Activated naive CD4-positive, alpha-beta T cell treated with anti-CD3 and anti-CD28 coated beads, Interleukin-2, amount 50 U/mL, for 24 hours (primary cell): ENCODE measurements at regions not wholly inside any gene's neighbourhood (a gene's known extent, or its start where the extent isn't known, plus 50 kb on each side); places are given as distances from the start of the nearest gene placed in this dataset.

ENCODE experiments used
- H3K27ac Mint-ChIP-seq: one replicate; pipeline ENCODE4 v1.8.0; 2021; ENCODE audit warnings: mild to moderate bottlenecking, mixed read lengths
- H3K27me3 Mint-ChIP-seq: one replicate; pipeline ENCODE4 v1.8.0; 2021; ENCODE audit warnings: mixed read lengths
- H3K36me3 Mint-ChIP-seq: one replicate; pipeline ENCODE4 v1.8.0; 2021; ENCODE audit warnings: mixed read lengths
- H3K4me1 Mint-ChIP-seq: one replicate; pipeline ENCODE4 v1.8.0; 2021; ENCODE audit warnings: mixed read lengths
- H3K4me3 Mint-ChIP-seq: one replicate; pipeline ENCODE4 v1.8.0; 2021; ENCODE audit warnings: mild to moderate bottlenecking, mixed read lengths
- H3K9me3 Mint-ChIP-seq: one replicate; pipeline ENCODE4 v1.8.0; 2021; ENCODE audit warnings: mixed read lengths

DNA sequence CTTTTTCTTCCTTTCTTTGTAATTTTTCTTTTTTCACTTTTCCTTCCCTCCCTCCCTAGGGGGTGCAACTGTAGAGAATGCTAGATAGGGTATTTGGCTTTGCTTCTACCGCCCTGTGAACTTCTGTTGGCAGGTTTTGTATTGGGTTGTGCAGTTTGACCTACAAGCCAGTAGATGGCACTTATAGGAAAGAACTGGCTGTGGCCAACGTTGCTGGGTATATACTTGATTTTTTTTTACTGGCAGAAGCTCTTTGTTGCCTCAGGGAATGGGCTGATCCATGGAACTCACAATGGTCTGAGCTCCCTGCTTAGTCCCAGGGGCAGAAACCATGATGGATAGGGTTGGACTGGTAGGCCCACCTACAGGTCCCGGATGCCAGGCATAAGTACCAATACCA, 1019.5 kb upstream of the LRRTM1 start:
- H3K27me3 Mint-ChIP-seq: no peaks in the 10 kb centered on the region
- H3K4me3 Mint-ChIP-seq: no peak overlapping the region
- H3K36me3 Mint-ChIP-seq: no peaks in the 10 kb centered on the region
- no peak overlapping the region for H3K27ac Mint-ChIP-seq
- peaks cover 15% of the 10 kb centered on the region for H3K9me3 Mint-ChIP-seq
- no peaks in the 10 kb centered on the region for H3K4me1 Mint-ChIP-seq

DNA sequence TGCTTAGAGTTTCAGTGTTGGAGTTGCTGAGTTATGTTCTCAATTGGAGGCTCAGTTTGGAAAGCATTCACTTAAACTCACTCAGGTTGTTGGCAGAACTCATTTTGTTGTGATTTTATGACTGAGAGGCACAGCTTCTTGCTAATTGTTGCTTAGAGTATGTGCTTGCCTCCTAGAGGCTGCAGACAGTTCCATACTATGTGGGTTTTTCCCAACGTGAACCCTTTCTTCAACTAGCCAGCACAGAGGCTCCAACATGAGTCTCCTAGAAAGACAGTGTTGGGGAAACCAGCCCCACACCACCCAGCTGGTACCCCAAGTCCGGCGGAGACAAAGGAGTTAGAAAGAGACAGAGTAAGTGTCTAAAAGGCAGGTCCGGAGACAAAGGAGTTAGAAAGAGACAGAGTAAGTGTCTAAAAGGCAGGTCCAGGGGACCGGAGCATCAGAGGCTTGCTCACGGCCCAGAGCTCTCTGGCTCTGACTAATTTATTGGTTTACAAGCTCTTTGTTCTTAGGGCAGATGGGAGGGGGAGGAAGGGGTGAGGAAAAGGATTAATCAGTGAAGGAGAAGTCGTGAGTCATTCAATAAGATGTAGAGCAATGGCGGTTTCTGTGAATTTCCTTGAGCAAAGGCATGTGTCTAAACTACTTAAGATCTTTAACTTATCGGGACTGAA, 999.7 kb upstream of the LRRTM1 start:
- no peaks in the 10 kb centered on the region for H3K27me3 Mint-ChIP-seq
- H3K27ac Mint-ChIP-seq: no peak overlapping the region
- H3K9me3 Mint-ChIP-seq: peaks cover 9% of the 10 kb centered on the region
- H3K4me1 Mint-ChIP-seq: no peaks in the 10 kb centered on the region
- no peak overlapping the region for H3K4me3 Mint-ChIP-seq
- H3K36me3 Mint-ChIP-seq: no peaks in the 10 kb centered on the region

DNA sequence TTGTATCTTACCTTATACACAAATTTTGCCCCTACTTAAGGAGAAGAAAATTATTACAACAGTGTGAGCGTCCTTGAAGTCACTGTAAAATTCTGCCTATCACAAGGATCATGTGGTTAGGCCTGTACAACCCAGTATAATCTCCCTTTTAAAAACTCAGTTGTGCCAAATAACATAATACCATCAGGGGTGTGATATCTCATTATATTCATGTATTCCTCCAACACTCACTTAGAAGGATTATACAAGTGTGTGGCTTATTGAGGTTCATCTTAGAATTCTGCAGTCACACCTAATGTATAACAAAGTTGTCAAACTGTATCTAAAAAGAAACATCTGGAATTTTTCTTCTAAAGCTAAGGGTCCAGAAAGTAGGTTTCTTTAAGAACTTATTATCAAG, 998.8 kb upstream of the LRRTM1 start:
- Mint-ChIP-seq H3K27me3 (no peaks in the 10 kb centered on the region), H3K27ac (no peak overlapping the region), H3K4me3 (no peak overlapping the region), H3K36me3 (no peaks in the 10 kb centered on the region), H3K4me1 (no peaks in the 10 kb centered on the region), H3K9me3 (peaks cover 9% of the 10 kb centered on the region)

DNA sequence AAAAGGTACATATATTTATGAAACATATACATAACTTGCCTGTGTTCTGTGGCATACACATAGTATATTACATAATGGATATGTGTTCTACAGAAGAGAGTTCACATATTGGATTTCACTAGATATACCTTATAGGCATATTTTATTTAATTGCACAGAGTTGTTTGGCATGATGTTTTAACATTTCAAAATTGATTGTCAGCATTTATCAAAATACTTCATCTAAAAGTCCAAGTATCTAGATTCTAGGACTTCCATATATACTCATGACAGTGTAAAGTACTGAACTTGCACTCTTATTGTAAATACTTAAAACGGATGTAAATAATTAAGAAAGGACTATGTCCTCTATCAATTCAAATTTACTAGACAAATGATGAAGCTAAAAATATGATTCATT, 995.3 kb upstream of the LRRTM1 start:
- H3K27me3 Mint-ChIP-seq: no peaks in the 10 kb centered on the region
- no peak overlapping the region for H3K27ac Mint-ChIP-seq
- H3K4me1 Mint-ChIP-seq: no peaks in the 10 kb centered on the region
- H3K36me3 Mint-ChIP-seq: no peaks in the 10 kb centered on the region
- H3K4me3 Mint-ChIP-seq: no peak overlapping the region
- peaks cover 10% of the 10 kb centered on the region for H3K9me3 Mint-ChIP-seq

DNA sequence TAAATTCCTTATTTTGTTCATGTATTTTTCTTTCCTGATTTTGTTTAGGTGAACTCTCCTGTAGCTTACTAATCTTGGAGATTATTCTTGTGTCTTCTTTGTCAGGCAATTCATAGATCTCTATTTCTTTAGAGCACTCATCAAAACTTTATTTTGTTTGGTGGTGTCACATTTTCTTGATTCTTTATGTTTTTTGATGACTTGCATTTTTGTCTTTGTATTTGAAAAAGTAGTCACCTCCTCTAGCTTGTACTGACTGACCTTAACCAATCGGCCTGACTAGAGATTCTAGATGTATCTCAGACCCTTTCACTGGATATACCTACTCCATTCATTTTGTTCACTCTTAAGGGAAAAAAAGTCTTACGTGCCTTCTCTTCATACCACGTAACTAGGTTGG, 986.3 kb upstream of the LRRTM1 start:
- H3K36me3 Mint-ChIP-seq: no peaks in the 10 kb centered on the region
- no peaks in the 10 kb centered on the region for H3K4me1 Mint-ChIP-seq
- H3K4me3 Mint-ChIP-seq: no peak overlapping the region
- H3K27me3 Mint-ChIP-seq: no peaks in the 10 kb centered on the region
- H3K9me3 Mint-ChIP-seq: peaks cover 23% of the 10 kb centered on the region
- no peak overlapping the region for H3K27ac Mint-ChIP-seq

DNA sequence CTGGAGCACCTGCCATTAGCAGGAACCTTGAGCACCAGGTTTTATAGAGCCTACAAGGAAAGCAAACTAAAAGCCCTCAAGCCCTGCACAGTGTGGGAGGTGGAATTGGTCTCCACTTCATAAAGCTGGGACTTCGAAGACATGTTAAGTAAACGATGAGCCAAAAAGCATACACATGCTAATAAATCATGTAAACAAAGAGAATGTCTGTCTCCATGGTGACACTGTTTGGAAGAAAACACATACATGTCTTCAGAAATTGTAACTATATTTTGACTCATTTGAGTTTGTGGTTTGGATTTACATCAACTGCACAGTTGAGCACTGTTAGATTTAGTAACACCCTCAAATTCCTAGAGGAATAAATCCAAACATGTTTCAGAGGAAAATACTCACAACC, 978.5 kb upstream of the LRRTM1 start:
- H3K36me3 Mint-ChIP-seq: no peaks in the 10 kb centered on the region
- no peaks in the 10 kb centered on the region for H3K4me1 Mint-ChIP-seq
- no peak overlapping the region for H3K4me3 Mint-ChIP-seq
- H3K9me3 Mint-ChIP-seq: peaks cover 5% of the 10 kb centered on the region
- H3K27me3 Mint-ChIP-seq: no peaks in the 10 kb centered on the region
- H3K27ac Mint-ChIP-seq: no peak overlapping the region

DNA sequence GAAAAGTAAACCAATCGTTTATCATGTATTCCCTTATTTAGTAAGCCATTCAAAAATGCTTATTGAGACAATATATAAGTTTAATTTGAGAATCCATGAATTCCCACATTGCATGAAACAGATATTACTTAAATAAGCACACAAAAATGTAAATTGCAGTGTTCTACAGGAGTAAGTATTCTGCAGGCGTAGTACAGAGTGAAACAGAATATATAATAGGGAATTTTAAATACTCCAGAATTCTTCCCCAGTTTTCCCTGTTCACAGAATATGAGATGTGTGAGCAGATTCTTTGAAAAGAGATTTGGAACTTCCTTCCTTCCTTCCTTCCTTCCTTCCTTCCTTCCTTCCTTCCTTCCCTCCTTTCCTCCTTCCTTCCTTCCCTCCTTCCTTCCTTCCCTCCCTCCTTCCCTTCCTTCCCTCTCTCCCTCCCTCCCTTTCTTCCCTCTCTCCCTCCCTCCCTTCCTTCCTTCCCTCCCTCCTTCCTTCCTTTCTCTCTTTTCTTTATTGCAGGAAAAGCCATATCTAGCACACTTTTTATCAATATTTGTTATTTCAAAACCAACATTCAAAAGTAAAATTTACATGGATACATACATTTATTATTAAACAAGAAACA, 977.7 kb upstream of the LRRTM1 start:
- no peaks in the 10 kb centered on the region for H3K4me1 Mint-ChIP-seq
- H3K27me3 Mint-ChIP-seq: no peaks in the 10 kb centered on the region
- no peaks in the 10 kb centered on the region for H3K36me3 Mint-ChIP-seq
- H3K9me3 Mint-ChIP-seq: peaks cover 5% of the 10 kb centered on the region
- no peak overlapping the region for H3K4me3 Mint-ChIP-seq
- no peak overlapping the region for H3K27ac Mint-ChIP-seq

DNA sequence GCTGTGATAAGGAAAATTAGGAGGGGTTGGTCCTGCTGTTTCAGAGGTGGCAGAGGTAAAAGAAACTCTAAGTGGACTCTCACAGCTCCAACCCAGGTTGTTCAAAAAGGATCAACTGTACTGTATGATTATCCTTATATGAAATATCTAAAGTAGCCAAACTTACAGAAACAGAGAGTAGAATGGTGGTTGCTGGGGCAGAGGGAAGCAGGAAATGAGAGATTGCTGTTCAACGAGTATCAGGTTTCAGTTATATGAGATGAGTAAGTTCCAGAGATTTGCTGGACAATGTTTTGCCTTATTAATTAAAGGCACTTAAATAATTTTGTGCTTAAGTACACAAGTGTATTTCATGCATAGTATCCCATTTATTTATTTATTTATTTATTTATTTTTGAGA, 972.0 kb upstream of the LRRTM1 start:
- no peaks in the 10 kb centered on the region for H3K36me3 Mint-ChIP-seq
- H3K27ac Mint-ChIP-seq: no peak overlapping the region
- peaks cover 12% of the 10 kb centered on the region for H3K9me3 Mint-ChIP-seq
- H3K4me1 Mint-ChIP-seq: no peaks in the 10 kb centered on the region
- H3K4me3 Mint-ChIP-seq: no peak overlapping the region
- H3K27me3 Mint-ChIP-seq: no peaks in the 10 kb centered on the region

DNA sequence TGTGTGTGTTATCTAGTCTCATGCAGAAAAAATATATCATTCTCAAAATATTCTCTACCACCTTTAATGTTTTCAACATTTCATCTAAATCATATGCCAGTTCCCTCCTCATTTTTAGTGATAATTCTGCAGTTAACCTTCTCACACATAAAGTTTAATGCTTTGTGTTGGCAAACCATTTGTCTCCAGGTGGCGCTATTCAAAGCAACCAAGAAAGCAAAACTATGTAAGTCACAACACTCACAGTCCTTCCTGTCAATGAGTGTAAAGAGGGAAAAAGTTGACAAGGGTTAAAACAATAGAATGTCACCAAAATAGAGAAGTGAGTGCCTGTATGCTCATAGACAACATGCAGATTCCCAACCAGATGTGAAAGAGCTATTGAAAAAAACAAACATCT, 961.6 kb upstream of the LRRTM1 start:
- H3K27me3 Mint-ChIP-seq: no peaks in the 10 kb centered on the region
- no peak overlapping the region for H3K4me3 Mint-ChIP-seq
- no peaks in the 10 kb centered on the region for H3K4me1 Mint-ChIP-seq
- H3K9me3 Mint-ChIP-seq: peaks cover 18% of the 10 kb centered on the region
- no peak overlapping the region for H3K27ac Mint-ChIP-seq
- H3K36me3 Mint-ChIP-seq: no peaks in the 10 kb centered on the region

DNA sequence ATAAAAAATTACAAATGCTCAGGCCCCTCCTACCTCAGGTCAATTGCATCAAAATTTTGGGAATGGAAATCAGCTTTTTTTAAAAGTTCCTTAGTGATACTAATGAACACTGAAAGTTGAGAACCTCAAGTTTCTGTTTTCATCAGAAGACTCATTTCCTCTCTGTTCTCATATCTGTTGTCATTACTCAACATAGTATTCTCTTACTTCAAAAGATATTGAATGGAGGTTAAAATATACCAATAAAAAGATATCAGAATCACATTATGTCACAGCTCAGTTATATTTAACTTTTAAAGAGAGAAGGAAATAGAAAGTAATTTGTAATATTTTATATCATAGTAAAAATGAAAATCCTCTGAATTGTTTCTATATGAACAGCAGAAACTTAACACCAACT, 959.4 kb upstream of the LRRTM1 start:
- H3K27ac Mint-ChIP-seq: no peak overlapping the region
- no peaks in the 10 kb centered on the region for H3K36me3 Mint-ChIP-seq
- H3K4me1 Mint-ChIP-seq: no peaks in the 10 kb centered on the region
- H3K27me3 Mint-ChIP-seq: no peaks in the 10 kb centered on the region
- H3K4me3 Mint-ChIP-seq: no peak overlapping the region
- peaks cover 18% of the 10 kb centered on the region for H3K9me3 Mint-ChIP-seq

DNA sequence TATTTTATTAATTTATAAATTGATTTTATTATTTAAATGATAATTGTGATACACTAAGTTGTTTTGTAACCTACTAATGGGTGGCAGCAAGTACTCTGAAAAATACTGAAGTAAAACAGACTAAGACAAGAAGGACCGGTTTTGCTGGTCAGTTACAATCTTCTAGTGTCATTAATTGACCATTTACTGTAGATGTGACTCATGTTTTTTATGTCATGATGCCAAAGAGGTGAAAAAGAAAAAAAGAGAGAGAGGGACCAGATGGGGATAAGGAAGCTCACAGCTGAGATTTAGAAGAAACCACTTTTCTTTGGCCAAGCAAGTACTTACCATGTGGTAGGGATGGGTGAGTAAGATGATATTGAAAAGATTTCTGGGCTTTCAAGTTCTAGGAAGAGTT, 955.8 kb upstream of the LRRTM1 start:
- Mint-ChIP-seq H3K36me3 (no peaks in the 10 kb centered on the region), H3K27ac (no peak overlapping the region), H3K27me3 (no peaks in the 10 kb centered on the region), H3K9me3 (no peaks in the 10 kb centered on the region), H3K4me1 (no peaks in the 10 kb centered on the region), H3K4me3 (no peak overlapping the region)

DNA sequence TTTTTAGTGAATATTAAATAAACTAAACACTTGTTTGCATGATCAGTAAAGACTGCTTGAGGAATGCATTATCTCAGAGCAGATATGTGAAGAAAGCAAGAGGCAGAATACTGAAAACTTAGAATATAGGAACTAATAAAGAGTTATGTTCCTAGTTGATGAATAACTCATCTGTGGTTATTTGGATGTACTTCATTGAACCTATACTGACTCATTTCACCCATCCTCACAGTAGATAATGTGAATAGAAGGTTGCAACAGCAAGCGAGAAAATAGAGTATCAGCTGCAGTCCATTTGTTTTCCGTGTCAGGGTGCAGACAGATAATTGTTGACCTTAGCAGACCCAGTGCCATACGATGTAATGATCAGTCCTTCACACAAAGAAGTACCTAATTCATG, 945.7 kb upstream of the LRRTM1 start:
- Mint-ChIP-seq H3K4me3 (no peak overlapping the region), H3K27ac (no peak overlapping the region), H3K36me3 (no peaks in the 10 kb centered on the region), H3K4me1 (no peaks in the 10 kb centered on the region), H3K9me3 (peaks cover 7% of the 10 kb centered on the region), H3K27me3 (no peaks in the 10 kb centered on the region)

DNA sequence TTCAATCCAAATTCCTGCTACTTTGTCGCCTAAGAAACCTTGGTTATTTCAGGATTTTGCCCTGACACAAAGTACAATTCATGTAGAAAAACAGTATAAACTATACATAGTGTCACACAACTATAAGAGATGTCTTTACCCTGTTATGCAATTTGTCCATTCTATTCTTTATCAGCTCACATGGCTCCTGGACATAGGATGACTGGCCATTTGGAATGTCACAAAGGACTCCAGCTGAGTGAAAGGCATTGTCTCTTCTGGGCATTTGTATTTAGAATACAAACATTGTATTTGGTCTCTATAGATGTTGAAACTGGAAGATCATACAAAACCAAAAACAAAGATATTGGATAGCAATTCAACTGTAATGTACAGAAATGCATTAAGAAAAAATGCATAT, 944.6 kb upstream of the LRRTM1 start:
- Mint-ChIP-seq H3K4me1 (no peaks in the 10 kb centered on the region), H3K27me3 (no peaks in the 10 kb centered on the region), H3K9me3 (peaks cover 5% of the 10 kb centered on the region), H3K36me3 (no peaks in the 10 kb centered on the region), H3K27ac (no peak overlapping the region), H3K4me3 (no peak overlapping the region)

DNA sequence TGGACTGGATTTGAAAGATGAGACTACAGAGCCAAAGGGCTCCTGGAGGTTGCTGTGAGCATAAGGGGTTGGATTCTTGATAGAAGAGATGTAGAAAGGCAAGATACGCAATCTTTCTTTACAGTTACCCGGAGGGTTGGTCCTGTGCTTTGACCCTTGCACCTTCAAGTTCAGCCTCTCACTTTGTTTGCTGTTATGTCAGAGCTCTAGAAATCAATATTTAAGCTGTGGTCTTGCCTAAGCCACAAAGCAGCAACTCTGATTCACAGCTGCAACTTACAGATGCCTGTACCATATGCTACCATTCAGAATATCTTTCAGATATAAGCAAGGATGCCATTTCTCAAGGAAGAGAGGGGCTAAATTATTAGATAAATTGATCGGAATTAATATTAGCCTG, 943.1 kb upstream of the LRRTM1 start:
- Mint-ChIP-seq H3K4me3 (no peak overlapping the region), H3K4me1 (no peaks in the 10 kb centered on the region), H3K27ac (no peak overlapping the region), H3K27me3 (no peaks in the 10 kb centered on the region), H3K36me3 (no peaks in the 10 kb centered on the region), H3K9me3 (peaks cover 4% of the 10 kb centered on the region)

DNA sequence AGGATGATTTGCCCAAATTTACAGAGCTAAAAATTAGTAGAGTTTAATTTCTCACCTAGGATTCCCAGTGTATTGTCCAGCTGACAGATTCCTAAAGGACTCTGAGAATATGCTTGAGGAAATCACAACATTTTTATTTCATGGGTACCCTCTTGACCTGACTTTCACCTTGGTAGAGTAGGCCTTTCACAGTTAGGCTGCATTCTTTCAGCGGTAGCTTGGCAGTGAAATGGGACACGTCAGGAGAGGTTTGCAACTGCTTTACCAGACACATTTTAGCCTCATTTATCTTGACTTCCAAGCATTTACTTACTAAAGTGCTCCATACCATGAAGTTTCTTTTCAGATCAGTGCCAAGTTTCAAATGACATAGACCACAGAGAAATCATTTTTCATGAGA, 937.9 kb upstream of the LRRTM1 start:
- H3K4me3 Mint-ChIP-seq: no peak overlapping the region

DNA sequence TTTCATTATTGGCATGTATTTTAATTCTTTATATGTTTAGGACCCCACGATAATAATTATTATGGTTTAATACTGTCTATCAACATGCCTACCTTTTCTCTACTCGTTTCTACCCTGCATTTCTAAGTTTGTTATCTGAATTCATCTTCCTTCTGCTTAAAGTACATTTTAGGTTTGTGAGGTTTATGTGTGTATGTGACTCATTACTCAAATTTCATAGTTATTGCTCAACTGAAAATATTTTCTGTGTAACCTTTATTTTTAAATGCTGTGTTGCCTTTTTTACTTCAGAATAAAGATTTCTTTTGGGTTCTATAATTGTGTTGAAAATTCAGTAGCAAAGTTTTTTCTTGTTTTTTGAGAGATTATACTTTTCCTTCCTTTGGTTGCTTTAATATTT, 933.9 kb upstream of the LRRTM1 start:
- no peaks in the 10 kb centered on the region for H3K27me3 Mint-ChIP-seq
- H3K36me3 Mint-ChIP-seq: no peaks in the 10 kb centered on the region
- H3K9me3 Mint-ChIP-seq: peaks cover 16% of the 10 kb centered on the region
- no peak overlapping the region for H3K4me3 Mint-ChIP-seq
- no peaks in the 10 kb centered on the region for H3K4me1 Mint-ChIP-seq
- no peak overlapping the region for H3K27ac Mint-ChIP-seq

More for the DNA sequence above, 937.9 kb upstream of the LRRTM1 start:
- no peaks in the 10 kb centered on the region for H3K36me3 Mint-ChIP-seq
- no peaks in the 10 kb centered on the region for H3K27me3 Mint-ChIP-seq
- no peaks in the 10 kb centered on the region for H3K4me1 Mint-ChIP-seq
- H3K9me3 Mint-ChIP-seq: peaks cover 15% of the 10 kb centered on the region
- no peak overlapping the region for H3K27ac Mint-ChIP-seq

DNA sequence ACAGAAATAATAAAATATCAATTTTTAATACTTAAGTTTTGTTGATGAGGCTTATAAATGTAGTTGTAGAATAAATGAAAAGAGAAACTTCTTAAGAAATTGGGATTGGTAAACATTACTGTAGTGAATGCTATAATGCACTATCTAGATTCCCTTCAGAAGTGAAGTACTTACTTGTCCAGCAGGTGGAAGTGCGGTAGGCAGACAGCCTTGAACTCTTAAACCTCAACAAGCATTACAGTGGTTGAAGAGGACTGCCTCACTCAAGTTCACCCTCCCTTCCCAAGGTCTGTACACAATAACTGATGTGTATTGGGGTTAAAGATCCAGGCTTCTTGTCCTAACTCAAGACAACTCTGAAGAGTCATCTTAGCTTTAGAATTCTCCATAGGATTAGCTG, 931.0 kb upstream of the LRRTM1 start:
- no peaks in the 10 kb centered on the region for H3K36me3 Mint-ChIP-seq
- no peak overlapping the region for H3K27ac Mint-ChIP-seq
- no peaks in the 10 kb centered on the region for H3K27me3 Mint-ChIP-seq
- H3K9me3 Mint-ChIP-seq: peaks cover 22% of the 10 kb centered on the region
- H3K4me1 Mint-ChIP-seq: no peaks in the 10 kb centered on the region
- no peak overlapping the region for H3K4me3 Mint-ChIP-seq
